ENCODE measurements at regions not wholly inside any gene's neighbourhood (a gene's known extent, or its start where the extent isn't known, plus 50 kb on each side); places are given as distances from the start of the nearest gene placed in this dataset.

- H3K4me3 Mint-ChIP-seq, result no peak overlapping the region
- no peaks in the 10 kb centered on the region for H3K9me3 Mint-ChIP-seq
- peaks cover 14% of the 10 kb centered on the region for H3K27me3 Mint-ChIP-seq (ENCODE audit: low read depth)
- H3K36me3 Mint-ChIP-seq (ENCODE audit: low read depth), result no peaks in the 10 kb centered on the region
- no peak overlapping the region for H3K27ac Mint-ChIP-seq
- no peaks in the 10 kb centered on the region for H3K4me1 Mint-ChIP-seq (ENCODE audit: low read depth)
- DNase-seq (ENCODE audit: low spot score), result no peak
These were observed 135.3 kb upstream of the TMTC4 start for GRCh38 chr13:100809856-100810255.

GRCh38 chr13:100809129-100809390 lies 134.5 kb upstream of the TMTC4 start:
- DNase-seq (ENCODE audit: low spot score), result no peak
- Mint-ChIP-seq H3K4me3 (no peak overlapping the region), H3K9me3 (no peaks in the 10 kb centered on the region), H3K36me3 (ENCODE audit: low read depth) (no peaks in the 10 kb centered on the region), H3K27me3 (ENCODE audit: low read depth) (peaks cover 14% of the 10 kb centered on the region), H3K27ac (no peak overlapping the region), H3K4me1 (ENCODE audit: low read depth) (no peaks in the 10 kb centered on the region)

- Mint-ChIP-seq H3K9me3 (no peaks in the 10 kb centered on the region), H3K27me3 (ENCODE audit: low read depth) (peaks cover 14% of the 10 kb centered on the region), H3K36me3 (ENCODE audit: low read depth) (no peaks in the 10 kb centered on the region)
These were observed 133.9 kb upstream of the TMTC4 start for GRCh38 chr13:100808330-100809128.

GRCh38 chr13:100803091-100803490 lies 128.5 kb upstream of the TMTC4 start:
- no peak for DNase-seq (ENCODE audit: low spot score)
- no peaks in the 10 kb centered on the region for H3K4me1 Mint-ChIP-seq (ENCODE audit: low read depth)
- H3K27me3 Mint-ChIP-seq (ENCODE audit: low read depth), result peaks cover 10% of the 10 kb centered on the region
- H3K9me3 Mint-ChIP-seq, result no peaks in the 10 kb centered on the region
- no peak overlapping the region for H3K27ac Mint-ChIP-seq
- H3K4me3 Mint-ChIP-seq, result no peak overlapping the region
- no peaks in the 10 kb centered on the region for H3K36me3 Mint-ChIP-seq (ENCODE audit: low read depth)

More at GRCh38 chr13:100808330-100809128, 133.9 kb upstream of the TMTC4 start:
- H3K4me3 Mint-ChIP-seq, result no peak overlapping the region
- H3K27ac Mint-ChIP-seq, result no peak overlapping the region
- H3K4me1 Mint-ChIP-seq (ENCODE audit: low read depth), result no peaks in the 10 kb centered on the region
- DNase-seq (ENCODE audit: low spot score), result no peak

- DNase-seq (ENCODE audit: low spot score), result no peak
- Mint-ChIP-seq H3K36me3 (ENCODE audit: low read depth) (no peaks in the 10 kb centered on the region), H3K27ac (no peak overlapping the region), H3K27me3 (ENCODE audit: low read depth) (no peaks in the 10 kb centered on the region), H3K4me3 (no peak overlapping the region), H3K4me1 (ENCODE audit: low read depth) (no peaks in the 10 kb centered on the region), H3K9me3 (peaks cover 6% of the 10 kb centered on the region)
These were observed 125.8 kb upstream of the TMTC4 start for GRCh38 chr13:100800283-100800875.

GRCh38 chr13:100798739-100799361 lies 124.3 kb upstream of the TMTC4 start:
- no peaks in the 10 kb centered on the region for H3K27me3 Mint-ChIP-seq (ENCODE audit: low read depth)
- H3K4me1 Mint-ChIP-seq (ENCODE audit: low read depth), result no peaks in the 10 kb centered on the region

GRCh38 chr13:100797921-100798320 lies 123.3 kb upstream of the TMTC4 start:
- H3K27ac Mint-ChIP-seq, result no peak overlapping the region

More at GRCh38 chr13:100798739-100799361, 124.3 kb upstream of the TMTC4 start:
- peaks cover 8% of the 10 kb centered on the region for H3K9me3 Mint-ChIP-seq
- no peaks in the 10 kb centered on the region for H3K36me3 Mint-ChIP-seq (ENCODE audit: low read depth)
- no peak for DNase-seq (ENCODE audit: low spot score)
- no peak overlapping the region for H3K27ac Mint-ChIP-seq
- no peak overlapping the region for H3K4me3 Mint-ChIP-seq

GRCh38 chr13:100796463-100796862 lies 121.9 kb upstream of the TMTC4 start:
- peaks cover 8% of the 10 kb centered on the region for H3K9me3 Mint-ChIP-seq
- DNase-seq (ENCODE audit: low spot score), result no peak
- H3K36me3 Mint-ChIP-seq (ENCODE audit: low read depth), result no peaks in the 10 kb centered on the region
- H3K4me1 Mint-ChIP-seq (ENCODE audit: low read depth), result no peaks in the 10 kb centered on the region
- no peak overlapping the region for H3K4me3 Mint-ChIP-seq
- no peak overlapping the region for H3K27ac Mint-ChIP-seq
- no peaks in the 10 kb centered on the region for H3K27me3 Mint-ChIP-seq (ENCODE audit: low read depth)

More at GRCh38 chr13:100797921-100798320, 123.3 kb upstream of the TMTC4 start:
- Mint-ChIP-seq H3K4me1 (ENCODE audit: low read depth) (no peaks in the 10 kb centered on the region), H3K4me3 (no peak overlapping the region), H3K36me3 (ENCODE audit: low read depth) (no peaks in the 10 kb centered on the region), H3K27me3 (ENCODE audit: low read depth) (no peaks in the 10 kb centered on the region), H3K9me3 (peaks cover 8% of the 10 kb centered on the region)
- DNase-seq (ENCODE audit: low spot score), result no peak

- no peak for DNase-seq (ENCODE audit: low spot score)
- Mint-ChIP-seq H3K4me3 (no peak overlapping the region), H3K27me3 (ENCODE audit: low read depth) (no peaks in the 10 kb centered on the region), H3K4me1 (ENCODE audit: low read depth) (peaks cover 1% of the 10 kb centered on the region), H3K9me3 (peaks cover 8% of the 10 kb centered on the region), H3K36me3 (ENCODE audit: low read depth) (no peaks in the 10 kb centered on the region), H3K27ac (no peak overlapping the region)
These were observed 120.0 kb upstream of the TMTC4 start for GRCh38 chr13:100794575-100794974.

GRCh38 chr13:100790405-100790804 lies 115.8 kb upstream of the TMTC4 start:
- H3K27me3 Mint-ChIP-seq (ENCODE audit: low read depth), result peaks cover 5% of the 10 kb centered on the region
- no peaks in the 10 kb centered on the region for H3K36me3 Mint-ChIP-seq (ENCODE audit: low read depth)
- no peak for DNase-seq (ENCODE audit: low spot score)
- H3K4me1 Mint-ChIP-seq (ENCODE audit: low read depth), result peaks cover 3% of the 10 kb centered on the region
- no peak overlapping the region for H3K4me3 Mint-ChIP-seq
- peaks cover 2% of the 10 kb centered on the region for H3K9me3 Mint-ChIP-seq
- no peak overlapping the region for H3K27ac Mint-ChIP-seq

- H3K4me1 Mint-ChIP-seq (ENCODE audit: low read depth), result peaks cover 3% of the 10 kb centered on the region
- no peak overlapping the region for H3K27ac Mint-ChIP-seq
- H3K27me3 Mint-ChIP-seq (ENCODE audit: low read depth), result peaks cover 7% of the 10 kb centered on the region
- no peak overlapping the region for H3K4me3 Mint-ChIP-seq
- H3K36me3 Mint-ChIP-seq (ENCODE audit: low read depth), result no peaks in the 10 kb centered on the region
- no peak for DNase-seq (ENCODE audit: low spot score)
- H3K9me3 Mint-ChIP-seq, result no peaks in the 10 kb centered on the region
These were observed 115.4 kb upstream of the TMTC4 start for GRCh38 chr13:100789968-100790367.

- Mint-ChIP-seq H3K27me3 (ENCODE audit: low read depth) (peaks cover 7% of the 10 kb centered on the region), H3K9me3 (no peaks in the 10 kb centered on the region), H3K27ac (no peak overlapping the region), H3K4me3 (no peak overlapping the region), H3K4me1 (ENCODE audit: low read depth) (peaks cover 3% of the 10 kb centered on the region), H3K36me3 (ENCODE audit: low read depth) (no peaks in the 10 kb centered on the region)
- DNase-seq (ENCODE audit: low spot score), result no peak
These were observed 114.9 kb upstream of the TMTC4 start for GRCh38 chr13:100789481-100789880.

GRCh38 chr13:100789025-100789424 lies 114.4 kb upstream of the TMTC4 start:
- no peak for DNase-seq (ENCODE audit: low spot score)
- peaks cover 7% of the 10 kb centered on the region for H3K27me3 Mint-ChIP-seq (ENCODE audit: low read depth)

GRCh38 chr13:100788540-100788939 lies 113.9 kb upstream of the TMTC4 start:
- Mint-ChIP-seq H3K36me3 (ENCODE audit: low read depth) (no peaks in the 10 kb centered on the region), H3K9me3 (no peaks in the 10 kb centered on the region), H3K27me3 (ENCODE audit: low read depth) (peaks cover 7% of the 10 kb centered on the region), H3K27ac (no peak overlapping the region), H3K4me3 (no peak overlapping the region), H3K4me1 (ENCODE audit: low read depth) (peaks cover 3% of the 10 kb centered on the region)
- no peak for DNase-seq (ENCODE audit: low spot score)

More at GRCh38 chr13:100789025-100789424, 114.4 kb upstream of the TMTC4 start:
- Mint-ChIP-seq H3K9me3 (no peaks in the 10 kb centered on the region), H3K4me3 (no peak overlapping the region), H3K36me3 (ENCODE audit: low read depth) (no peaks in the 10 kb centered on the region), H3K27ac (no peak overlapping the region), H3K4me1 (ENCODE audit: low read depth) (peaks cover 3% of the 10 kb centered on the region)

All from T-helper 2 cell treated with Interferon-gamma antibody and Interleukin-4, amounts not matched to agents 5 μg/mL and 100 μg/mL, for 36 hours (primary cell).